NT2/D1 (cell line): ENCODE measurements at regions not wholly inside any gene's neighbourhood (a gene's known extent, or its start where the extent isn't known, plus 50 kb on each side); places are given as distances from the start of the nearest gene placed in this dataset.

Source experiments
- SUZ12 ChIP-seq: IDR thresholded peaks from 2 replicates; pipeline ENCODE4 v1.6.1; 2011; ENCODE audit not compliant: insufficient read length, insufficient read depth; ENCODE audit errors: extremely low read depth
- YY1 ChIP-seq: IDR thresholded peaks from 2 replicates; pipeline ENCODE4 v1.6.1; 2011; ENCODE audit not compliant: insufficient read length, insufficient read depth
- ZNF274 ChIP-seq: IDR thresholded peaks from 2 replicates; pipeline ENCODE4 v1.6.1; 2011; ENCODE audit warnings: mild to moderate bottlenecking, low read depth, low read length

GRCh38 chr3:147049821-147050220 lies 356.5 kb downstream of the ZIC4 start:
- TF ChIP-seq SUZ12 (no peak), YY1 (no peak), ZNF274 (no peak)
